Loucy (cell line): ENCODE measurements at regions not wholly inside any gene's neighbourhood (a gene's known extent, or its start where the extent isn't known, plus 50 kb on each side); places are given as distances from the start of the nearest gene placed in this dataset.

ENCODE experiments used
- CTCF ChIP-seq: fragments of 200-600 bp; sonication (generic); conservative IDR thresholded peaks from 2 replicates; pipeline ENCODE4 v1.5.1; 2014; ENCODE audit warnings: mild to moderate bottlenecking, antibody characterized with exemption, low read length
- EZH2phosphoT487 ChIP-seq: fragments of 200-600 bp; IDR thresholded peaks from 2 replicates; pipeline ENCODE4 v1.6.1; 2018; ENCODE audit warnings: antibody characterized with exemption, mild to moderate bottlenecking, moderate library complexity, borderline replicate concordance

GRCh38 chr5:5622806-5623205 is 200.3 kb downstream of the ICE1 start:
- no peak for TF ChIP-seq CTCF
- TF ChIP-seq EZH2phosphoT487 = no peak
